ENCODE measurements at regions not wholly inside any gene's neighbourhood (a gene's known extent, or its start where the extent isn't known, plus 50 kb on each side); places are given as distances from the start of the nearest gene placed in this dataset.
"Not testable (repeated sequence)": the region's sequence is repeated elsewhere in the genome, so short reads cannot be mapped to it uniquely, and the experiment has no call there.

DNA sequence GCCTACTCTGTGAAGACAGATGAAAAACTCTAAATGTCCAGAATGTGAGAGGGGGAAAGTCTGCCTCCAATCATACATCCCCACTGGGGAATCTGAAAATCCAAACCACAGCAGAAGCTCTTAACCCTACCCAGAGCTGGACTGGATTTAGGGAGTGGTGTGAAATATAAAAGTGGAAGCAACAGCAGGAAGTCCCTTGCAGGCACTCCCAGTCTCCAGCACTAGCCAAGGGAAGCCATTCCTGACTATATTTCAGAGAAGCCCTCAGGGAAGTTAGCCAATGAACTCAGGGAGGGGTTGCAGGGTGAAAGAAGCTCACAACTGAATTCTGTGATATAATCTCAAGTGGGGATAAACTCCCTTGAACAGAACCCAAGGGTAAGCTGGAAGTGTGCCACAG lies 51.5 kb downstream of the CRPPA start:
- DNase-seq (no peak), ATAC-seq (peak; percentile 94)

DNA sequence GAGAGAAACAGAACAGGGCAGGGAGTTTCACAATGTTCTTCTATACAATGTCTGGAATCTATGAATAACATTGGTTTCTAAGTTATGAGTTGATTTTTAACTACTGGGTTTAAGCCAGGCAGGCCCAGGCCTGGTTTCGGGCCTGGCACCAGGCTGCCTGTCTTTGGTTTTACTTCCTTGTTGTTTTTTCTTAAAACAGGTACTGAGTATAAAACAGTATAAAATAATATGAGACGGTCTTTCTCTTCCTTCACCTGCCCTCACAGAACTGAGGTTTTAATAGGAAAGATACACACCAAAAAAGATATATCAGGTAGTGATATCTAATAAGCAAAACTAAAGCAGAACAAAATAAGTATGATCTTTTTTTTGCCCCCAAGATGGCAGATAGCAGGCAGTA lies 52.0 kb downstream of the CRPPA start:
- DNase-seq; intact Hi-C loops (cut with DNase I, micrococcal nuclease): not testable (repeated sequence)
- ATAC-seq, result peak; percentile 50

More for the DNA sequence above, 51.5 kb downstream of the CRPPA start:
- intact Hi-C loops (cut with DNase I, micrococcal nuclease), result no loop called here

DNA sequence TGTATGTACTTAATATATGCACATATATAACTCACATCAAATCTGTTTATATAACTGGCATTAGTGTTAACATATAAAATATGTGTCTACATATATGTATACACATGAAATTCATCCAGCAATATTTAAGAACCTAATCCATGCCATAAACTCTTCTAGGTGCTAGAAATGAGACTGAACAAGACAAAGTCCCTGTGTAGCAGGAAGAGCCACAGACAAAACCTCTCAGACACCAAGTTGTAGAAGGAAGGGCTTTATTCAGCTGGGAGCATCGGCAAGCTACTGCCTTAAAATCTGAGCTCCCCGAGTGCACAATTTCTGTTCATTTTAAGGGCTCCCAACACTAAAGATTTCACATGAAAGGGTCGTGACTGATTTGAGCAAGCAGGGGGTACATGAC lies 52.5 kb downstream of the CRPPA start:
- ATAC-seq (peak; percentile 63), DNase-seq (no peak)
- intact Hi-C loops (cut with DNase I, micrococcal nuclease), result no loop called here

DNA sequence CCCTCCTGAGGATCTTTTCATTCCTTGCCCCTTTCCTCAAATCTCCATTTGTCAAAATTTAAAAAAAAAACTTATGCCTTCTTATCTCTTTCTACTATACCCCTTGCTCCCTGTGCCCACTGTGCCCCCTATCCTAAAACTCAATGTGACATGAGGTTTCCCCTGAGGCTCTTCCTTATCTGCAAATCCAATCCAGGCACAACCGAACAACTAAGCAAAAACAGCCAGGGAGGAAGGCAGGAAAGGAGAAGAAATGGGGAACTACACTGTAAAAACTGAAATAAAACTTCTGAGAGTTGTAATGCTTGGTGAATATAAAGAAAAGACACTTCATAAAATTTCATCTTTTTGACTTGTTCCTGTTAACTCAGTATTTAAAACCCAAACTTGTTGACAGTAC lies 54.2 kb downstream of the CRPPA start:
- no peak for DNase-seq
- intact Hi-C loops (cut with DNase I, micrococcal nuclease), result no loop called here

DNA sequence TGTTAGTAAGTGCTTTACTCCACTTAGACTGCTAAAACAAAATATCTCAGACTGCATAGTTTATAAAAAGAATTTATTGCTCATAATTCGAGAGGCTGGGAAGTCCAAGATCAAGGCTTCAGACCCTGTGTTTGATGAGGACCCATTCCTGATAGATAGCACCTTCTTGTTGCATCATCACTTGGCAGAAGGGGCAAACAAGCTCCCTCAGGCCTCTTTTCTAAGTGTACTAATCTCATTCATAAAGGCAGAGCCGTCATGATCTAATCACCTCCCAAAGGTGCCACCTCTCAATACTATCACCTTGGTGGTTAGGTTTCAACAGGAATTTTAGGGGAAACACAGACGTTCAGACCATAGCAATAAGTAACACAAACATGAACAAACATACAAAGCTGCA lies 55.4 kb downstream of the CRPPA start:
- intact Hi-C loops (cut with DNase I, micrococcal nuclease), result no loop called here
- ATAC-seq (no peak), DNase-seq (no peak)

More for the DNA sequence above, 54.2 kb downstream of the CRPPA start:
- ATAC-seq, result no peak

DNA sequence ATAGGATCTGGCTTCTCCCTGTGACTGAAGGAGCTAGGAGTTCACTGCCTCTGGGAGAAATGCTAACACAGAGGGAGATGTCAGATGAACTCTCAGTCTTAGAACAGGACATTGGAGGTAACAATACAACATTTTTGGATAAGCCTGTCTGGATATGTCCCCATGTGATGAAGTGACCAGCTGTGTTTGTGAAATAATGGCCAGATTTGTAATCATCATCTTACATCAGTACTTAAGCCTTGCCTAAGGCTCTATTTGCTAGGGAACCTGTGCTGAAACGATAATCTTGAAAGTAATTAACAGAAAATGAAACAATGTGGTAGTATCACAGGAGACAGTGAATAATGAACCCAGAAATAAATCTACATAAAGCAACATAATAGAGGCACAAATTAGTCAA lies 56.2 kb downstream of the CRPPA start:
- no peak for DNase-seq
- no peak for ATAC-seq
- intact Hi-C loops (cut with DNase I, micrococcal nuclease), result no loop called here

DNA sequence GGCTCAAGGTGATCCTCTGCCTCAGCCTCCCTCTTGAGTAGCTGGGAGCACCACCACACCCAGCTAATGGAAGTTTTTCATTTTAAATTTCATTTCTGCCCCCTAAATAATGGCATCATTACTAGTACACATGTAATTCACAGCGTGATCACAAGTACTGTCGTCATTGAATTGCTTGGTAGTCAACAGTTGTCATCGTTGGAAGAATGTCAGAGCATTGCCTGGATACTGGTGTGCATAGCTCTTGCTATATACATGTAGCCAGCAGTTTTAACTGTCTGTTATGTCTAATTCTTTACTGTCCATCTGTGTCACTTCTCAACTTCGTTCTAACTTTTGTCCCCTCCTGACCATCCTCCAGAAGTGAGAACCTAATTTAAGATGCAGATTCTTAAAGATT lies 62.1 kb downstream of the CRPPA start:
- ATAC-seq (no peak), DNase-seq (no peak)
- intact Hi-C loops (cut with DNase I, micrococcal nuclease), result no loop called here

DNA sequence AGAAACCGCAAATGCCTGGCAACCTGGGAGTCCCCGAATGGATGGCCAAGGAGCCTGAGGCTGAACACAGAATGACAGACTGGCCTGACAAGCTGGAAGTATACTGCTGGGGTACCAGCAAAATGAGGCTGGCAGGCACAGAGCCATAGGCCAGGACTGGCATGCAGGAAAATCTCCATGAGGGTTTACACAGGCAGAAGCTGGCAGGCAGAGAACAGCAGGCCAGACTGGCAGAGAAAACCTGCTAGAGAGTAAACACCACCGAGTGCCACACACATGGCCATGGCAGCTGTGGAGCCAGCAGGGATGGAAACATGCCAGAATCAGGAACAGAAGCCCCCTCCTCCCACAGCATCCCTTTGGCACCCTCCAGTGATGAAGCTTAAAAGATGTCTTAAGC lies 63.4 kb downstream of the CRPPA start:
- no peak for DNase-seq
- intact Hi-C loops (cut with DNase I, micrococcal nuclease), result no loop called here
- ATAC-seq, result peak; percentile 70

DNA sequence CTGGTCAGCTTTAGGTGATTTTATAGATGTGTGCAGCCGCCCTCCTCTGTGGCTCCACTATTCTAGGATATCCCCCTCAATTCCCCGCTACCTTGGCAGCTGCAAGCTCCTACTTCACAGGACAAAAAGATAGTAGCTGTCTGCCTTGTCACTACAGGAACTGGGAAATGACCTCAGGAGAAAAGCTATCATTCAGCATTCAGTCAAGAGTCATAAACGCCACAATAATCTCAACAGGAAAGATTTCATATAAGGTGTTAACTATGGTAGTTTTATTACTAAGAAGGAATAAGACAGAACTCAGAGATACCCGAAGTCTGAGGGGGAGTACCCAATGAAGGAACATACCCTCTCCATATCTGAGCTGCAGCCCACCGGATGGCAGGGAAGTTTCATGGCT lies 63.9 kb downstream of the CRPPA start:
- intact Hi-C loops (cut with DNase I, micrococcal nuclease), result no loop called here
- peak; percentile 96 for ATAC-seq
- DNase-seq, result no peak

DNA sequence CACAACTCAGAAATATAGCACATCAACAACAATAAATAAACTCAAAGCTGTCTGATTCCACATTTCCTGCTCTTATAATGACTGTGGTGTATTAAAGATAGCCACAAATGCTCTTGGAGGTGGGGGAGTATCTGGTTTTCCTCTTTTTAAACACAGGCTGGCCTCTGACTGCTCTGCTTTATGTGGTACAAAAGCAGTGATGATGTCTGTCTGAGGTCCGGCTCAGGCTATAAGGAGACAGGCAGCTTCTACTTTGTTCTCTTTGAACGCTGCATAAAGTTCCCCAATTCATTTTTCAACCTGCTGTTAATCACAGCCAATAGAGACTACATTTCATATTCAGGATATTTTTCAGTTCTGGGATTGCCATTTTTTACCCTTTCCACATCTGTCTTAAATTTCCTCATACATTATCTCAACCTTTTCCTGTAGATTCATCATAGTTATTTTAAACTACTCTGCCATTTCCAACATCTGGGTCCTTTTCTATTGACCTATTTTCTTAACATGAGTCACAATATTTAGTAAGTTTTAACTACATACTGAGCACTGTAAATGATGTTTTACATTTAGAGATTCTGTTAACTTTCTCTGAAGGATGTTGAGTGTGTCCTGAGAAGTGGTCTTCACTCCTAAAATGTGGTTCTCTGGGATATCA lies 64.9 kb downstream of the CRPPA start:
- DNase-seq, result no peak
- intact Hi-C loops (cut with DNase I, micrococcal nuclease), result no loop called here
- ATAC-seq, result no peak

DNA sequence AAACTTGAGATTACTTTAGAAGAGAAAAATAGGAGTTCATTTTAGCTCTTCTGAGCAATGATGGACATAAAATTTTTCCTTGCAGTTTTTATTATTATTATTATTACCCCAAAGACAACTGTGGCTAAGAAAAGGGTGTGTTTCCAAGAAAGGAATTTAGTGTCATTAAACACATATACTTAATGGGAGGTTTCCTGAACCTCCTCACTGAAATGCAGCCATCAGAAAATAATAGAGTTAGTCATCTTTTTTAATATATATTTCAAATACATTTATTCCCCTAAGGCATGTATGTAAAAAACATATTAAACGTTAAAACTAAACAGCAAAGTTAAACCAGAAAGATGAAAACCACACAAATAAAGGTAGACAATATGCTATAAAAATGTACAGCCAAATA lies 66.8 kb downstream of the CRPPA start:
- ATAC-seq (no peak), DNase-seq (no peak)
- intact Hi-C loops (cut with DNase I, micrococcal nuclease), result no loop called here

DNA sequence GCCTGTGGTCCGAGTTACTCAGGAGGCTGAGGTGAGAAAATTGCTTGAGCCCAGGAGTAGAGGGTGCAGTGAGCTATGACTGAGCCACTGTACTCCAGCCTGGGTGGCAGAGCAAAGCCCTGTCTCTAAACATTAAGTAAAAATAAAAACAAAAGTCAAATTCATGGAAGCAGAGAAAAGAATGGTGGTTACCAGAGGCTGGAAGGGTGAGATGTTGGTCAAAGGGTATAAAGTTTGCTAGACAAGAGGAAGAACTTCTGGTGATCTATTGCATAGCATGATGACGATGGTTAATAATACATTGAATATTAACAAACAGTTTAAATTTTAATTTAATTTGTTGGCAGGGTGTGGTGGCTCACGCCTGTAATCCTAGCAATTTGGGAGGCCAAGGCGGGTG lies 68.1 kb downstream of the CRPPA start:
- DNase-seq (no peak), ATAC-seq (no peak)
- intact Hi-C loops (cut with DNase I, micrococcal nuclease), result no loop called here

DNA sequence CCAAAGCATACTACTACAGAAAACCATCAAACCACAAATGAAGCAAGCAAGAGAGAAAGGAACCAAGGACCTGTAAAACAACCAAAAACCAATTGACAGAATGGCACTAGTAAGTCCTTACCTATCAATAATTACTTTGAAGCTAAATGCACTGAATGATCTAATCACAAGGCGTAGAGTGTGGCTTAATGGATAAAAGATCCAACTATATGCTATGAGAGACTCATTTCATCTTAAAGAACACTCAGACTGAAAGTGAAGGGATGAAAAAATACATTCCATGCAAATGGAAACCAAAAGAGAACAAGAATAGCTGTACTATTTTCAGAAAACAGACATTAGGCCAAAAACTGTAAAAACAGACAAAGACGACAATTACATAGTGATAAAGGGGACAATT lies 70.7 kb downstream of the CRPPA start:
- intact Hi-C loops (cut with DNase I, micrococcal nuclease), result no loop called here
- ATAC-seq, result no peak
- no peak for DNase-seq

DNA sequence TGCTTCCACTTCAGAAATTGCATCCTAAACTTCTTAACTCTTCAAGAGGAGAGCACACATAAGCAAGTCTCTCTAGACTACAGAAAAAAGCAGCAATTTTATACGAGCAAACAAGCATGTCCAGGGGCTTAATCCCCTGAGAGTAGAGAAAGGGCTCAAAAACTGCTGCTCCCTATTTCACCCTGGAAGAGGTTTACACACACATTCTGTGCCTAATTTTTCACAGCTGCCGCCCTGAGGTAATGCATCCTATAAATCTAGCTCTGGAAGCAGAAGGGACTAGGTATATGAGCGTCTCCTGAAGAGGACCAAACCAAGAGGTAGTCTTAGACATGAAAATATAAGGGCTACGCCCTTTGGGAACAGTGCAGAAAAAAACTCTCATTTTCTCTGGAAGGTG lies 73.1 kb downstream of the CRPPA start:
- intact Hi-C loops (cut with DNase I, micrococcal nuclease), result no loop called here
- ATAC-seq, result no peak
- DNase-seq, result no peak

DNA sequence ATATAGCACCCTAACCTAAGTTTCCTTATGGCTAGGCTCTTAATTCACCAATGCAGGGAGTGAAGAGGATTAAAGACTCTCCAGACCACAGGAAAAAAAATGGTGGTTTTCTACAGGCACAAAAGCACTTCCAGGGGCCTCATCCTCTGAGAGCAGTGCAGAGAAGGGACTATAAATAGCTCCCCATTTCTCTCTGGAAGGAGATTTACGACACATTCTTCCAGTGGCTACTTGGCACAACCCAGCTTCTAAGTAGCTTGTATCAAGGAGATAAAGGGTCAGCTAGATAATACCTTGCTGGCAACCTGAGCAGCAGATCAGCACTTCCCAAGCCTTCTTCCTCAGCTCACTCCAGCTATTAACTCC lies 73.5 kb downstream of the CRPPA start:
- intact Hi-C loops (cut with DNase I, micrococcal nuclease), result no loop called here
- no peak for DNase-seq
- ATAC-seq, result no peak

DNA sequence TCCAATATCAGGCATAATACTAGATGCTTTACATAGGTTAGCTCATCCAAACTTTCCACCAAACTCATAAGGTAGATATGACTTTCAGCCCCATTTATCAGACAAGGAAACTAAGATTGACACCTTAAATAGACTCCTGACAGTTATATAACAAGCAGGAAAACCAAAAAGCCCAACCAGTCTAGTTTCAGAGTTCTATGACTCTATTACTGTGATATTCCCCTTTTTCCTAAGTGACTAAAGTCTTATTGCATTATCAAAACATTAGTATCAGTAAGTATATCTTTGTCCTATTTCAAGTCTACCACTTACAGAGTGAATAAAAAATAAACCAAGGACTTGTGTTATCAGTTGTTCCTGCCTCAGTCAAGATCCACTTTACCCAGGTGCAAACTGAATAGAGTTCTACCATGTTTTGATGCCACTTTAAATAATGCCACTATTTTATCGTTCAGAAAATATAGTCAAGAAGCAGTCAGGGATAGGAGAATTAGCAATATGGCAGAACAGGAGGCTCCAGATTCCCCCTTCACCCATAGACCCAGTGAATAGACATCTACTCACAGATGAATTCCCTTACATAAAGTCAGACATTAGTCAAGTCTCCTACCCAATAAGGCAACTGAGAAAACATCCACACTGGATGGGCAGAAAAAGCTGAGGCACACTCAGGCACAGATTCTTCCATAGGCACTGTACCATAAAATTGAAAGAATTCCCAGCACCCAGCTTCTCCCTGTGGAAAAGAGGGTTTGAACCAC lies 74.1 kb downstream of the CRPPA start:
- intact Hi-C loops (cut with DNase I, micrococcal nuclease), result no loop called here
- no peak for DNase-seq
- ATAC-seq, result peak; percentile 44

DNA sequence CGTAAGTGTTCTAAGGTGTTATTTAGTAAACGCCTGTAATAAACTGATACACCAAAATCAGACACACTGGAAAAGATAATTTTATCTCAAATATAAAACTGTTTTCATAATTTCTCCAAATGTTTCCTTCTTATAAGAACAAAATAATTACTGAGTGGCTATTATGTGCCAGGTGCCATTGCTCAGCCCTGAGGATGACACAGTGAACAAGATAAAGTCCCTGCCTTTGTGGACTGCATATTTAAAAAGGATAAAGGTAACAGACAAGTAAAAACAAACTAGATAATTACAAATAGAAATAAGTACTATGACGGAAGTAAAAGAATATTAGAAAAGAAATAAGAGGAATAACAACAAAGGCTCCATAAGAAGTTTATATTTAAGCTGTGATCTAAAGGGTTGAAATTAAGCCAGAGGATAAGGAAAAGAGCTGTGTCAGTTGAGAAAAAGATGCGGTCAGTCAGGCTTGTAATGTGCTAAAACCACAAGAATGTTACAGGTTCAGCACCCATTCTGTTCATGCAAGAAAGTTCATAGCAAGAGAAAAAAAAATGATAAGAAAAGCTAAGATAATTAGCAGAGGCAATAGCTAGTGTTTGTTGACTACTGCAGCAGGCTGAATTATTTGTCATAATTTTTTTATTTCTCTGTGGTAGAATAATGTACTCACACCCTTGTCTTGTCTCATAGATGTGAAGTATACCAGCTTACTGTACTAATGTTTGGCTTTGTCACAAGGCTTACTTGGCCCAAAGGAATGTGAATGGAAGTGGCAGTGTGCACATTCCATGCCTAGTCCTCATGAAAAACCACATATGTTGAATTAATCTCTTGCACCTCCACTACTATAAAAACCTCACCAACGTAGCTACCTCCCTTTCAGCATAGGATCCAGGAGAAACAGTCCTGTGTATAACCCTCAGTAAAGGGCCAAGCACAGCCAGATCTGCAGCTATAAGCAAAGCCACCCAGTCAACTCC lies 75.1 kb downstream of the CRPPA start:
- peak; percentile 96 for ATAC-seq
- intact Hi-C loops (cut with DNase I, micrococcal nuclease), result no loop called here
- DNase-seq, result no peak

DNA sequence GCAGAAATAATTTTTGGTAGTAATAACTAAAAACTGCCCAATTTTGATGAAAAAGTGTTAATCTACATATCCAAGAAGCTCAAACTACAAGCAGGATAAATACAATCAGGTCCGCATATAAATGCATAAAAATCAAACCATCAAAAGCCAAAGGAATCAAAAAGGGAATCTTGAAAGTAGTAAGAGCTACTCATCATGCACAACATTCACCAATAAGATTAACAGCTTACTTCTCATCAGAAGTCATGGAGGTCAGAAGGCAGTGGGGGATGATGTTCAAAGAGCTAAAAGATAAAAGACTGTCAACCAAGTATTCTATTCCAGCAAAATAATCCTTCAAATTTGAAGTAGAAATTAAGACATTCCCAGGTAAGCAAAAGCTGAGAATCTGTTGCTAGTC lies 76.4 kb downstream of the CRPPA start:
- ATAC-seq, result no peak
- intact Hi-C loops (cut with DNase I, micrococcal nuclease), result no loop called here
- no peak for DNase-seq

DNA sequence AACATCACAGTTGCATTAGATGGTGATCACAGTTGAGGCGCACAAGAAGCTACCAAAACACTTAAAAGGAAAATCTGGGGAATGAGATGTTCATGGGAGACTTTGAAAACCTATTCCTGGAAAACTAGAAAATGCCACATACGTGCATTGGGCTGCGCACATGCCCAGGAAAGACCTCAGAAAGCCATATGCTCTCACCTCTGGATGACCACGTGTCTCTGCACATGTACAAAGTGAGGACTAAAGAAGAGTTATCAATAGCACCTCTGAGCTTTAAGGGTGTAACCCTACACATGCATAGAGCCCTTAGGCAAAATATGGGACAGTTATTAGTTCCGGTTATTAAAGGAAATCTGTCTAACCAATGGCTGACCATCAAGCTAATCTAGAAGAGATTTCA lies 77.7 kb downstream of the CRPPA start:
- intact Hi-C loops (cut with DNase I, micrococcal nuclease), result no loop called here
- DNase-seq (no peak), ATAC-seq (no peak)

DNA sequence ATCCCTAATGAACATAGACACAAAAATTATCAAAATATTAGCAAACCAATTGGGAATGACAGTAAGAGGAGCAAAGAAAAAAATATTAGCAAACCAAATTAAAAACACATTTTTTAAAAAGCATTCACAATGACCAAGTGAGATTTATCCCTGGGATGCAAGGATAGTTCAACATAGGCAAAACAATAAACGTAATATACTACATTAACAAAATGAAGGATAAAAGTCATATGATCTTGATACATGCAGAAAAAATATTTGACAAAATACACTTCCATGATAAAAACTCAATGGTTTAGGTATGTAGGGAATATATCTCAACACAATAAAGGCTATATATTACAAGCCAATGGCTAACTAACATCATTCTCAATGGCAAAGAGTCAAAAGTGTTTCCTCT lies 83.3 kb downstream of the CRPPA start:
- ATAC-seq (no peak), DNase-seq (no peak)
- intact Hi-C loops (cut with DNase I, micrococcal nuclease), result no loop called here
